Neural cell (in vitro differentiated cells): ENCODE measurements at regions not wholly inside any gene's neighbourhood (a gene's known extent, or its start where the extent isn't known, plus 50 kb on each side); places are given as distances from the start of the nearest gene placed in this dataset.

ENCODE experiments used
- EP300 ChIP-seq: fragments of 450-650 bp; conservative IDR thresholded peaks from 2 replicates; pipeline ENCODE4 v1.6.1; 2014; ENCODE audit warnings: antibody characterized with exemption, mild to moderate bottlenecking, moderate library complexity; ENCODE audit not compliant: poor library complexity, severe bottlenecking
- EZH2 ChIP-seq: fragments of 200-600, 300-800 bp; shearing (Covaris generic), sonication (generic); IDR thresholded peaks from 2 replicates; pipeline ENCODE4 v1.6.1; 2014; ENCODE audit warnings: antibody characterized with exemption, low read length, borderline replicate concordance, mild to moderate bottlenecking; ENCODE audit not compliant: insufficient read depth, poor library complexity, severe bottlenecking
- POLR2AphosphoS5 ChIP-seq: IDR thresholded peaks from 2 replicates; pipeline ENCODE4 v1.6.1; 2012
- RAD21 ChIP-seq: fragments of 450-650 bp; conservative IDR thresholded peaks from 2 replicates; pipeline ENCODE4 v1.6.1; 2014; ENCODE audit warnings: antibody characterized with exemption, mild to moderate bottlenecking, moderate library complexity
- TF ChIP-seq, protein P1 (sequence below): fragments of 450-650 bp; IDR thresholded peaks from 2 replicates; pipeline ENCODE4 v1.5.1; 2014; ENCODE audit warnings: antibody characterized with exemption, mild to moderate bottlenecking, moderate library complexity; ENCODE audit not compliant: poor library complexity, severe bottlenecking
- TF ChIP-seq, protein P2 (sequence below): IDR thresholded peaks from 2 replicates; pipeline ENCODE4 v1.6.1; 2012; ENCODE audit warnings: borderline replicate concordance

DNA sequence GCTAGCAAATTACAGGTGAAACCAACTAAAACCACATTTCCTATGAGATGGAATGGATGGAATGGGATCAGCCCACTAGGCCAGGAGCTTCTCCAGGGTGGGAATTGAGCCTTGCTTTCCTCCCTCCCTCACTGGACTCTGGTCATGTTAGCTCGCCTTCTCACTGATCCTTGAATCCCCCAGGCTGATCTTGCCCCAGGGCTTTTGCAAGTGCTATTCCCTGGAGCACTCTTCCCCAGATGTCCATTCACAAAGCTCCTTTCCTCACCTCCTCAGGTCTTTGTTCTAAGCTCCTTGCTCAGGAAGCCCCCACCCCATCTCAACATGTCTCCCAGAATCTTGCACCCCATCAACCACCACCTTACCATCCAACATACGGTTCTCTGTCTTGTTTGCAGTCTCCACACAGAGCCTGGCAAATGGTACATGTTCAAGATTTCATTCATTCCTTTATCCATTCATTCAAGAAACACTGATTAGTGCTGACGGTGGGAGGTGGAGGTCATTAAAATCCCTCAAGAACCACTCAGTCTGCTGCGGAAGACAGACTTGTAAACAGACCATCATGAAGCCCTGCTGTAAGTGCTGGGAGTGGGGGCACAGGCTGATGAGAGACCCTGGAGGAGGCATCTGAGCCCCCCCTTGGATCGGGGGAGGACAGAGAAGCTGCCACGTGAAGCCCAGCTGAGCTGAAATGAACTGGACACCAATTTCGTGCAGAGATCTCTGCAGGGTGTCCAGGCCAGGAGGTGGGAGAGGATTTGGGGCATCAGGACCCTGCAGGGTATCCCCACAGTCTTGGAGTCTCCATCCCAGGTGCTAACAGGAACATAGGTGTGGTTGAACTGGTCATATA, 141.7 kb downstream of the BARX1 start:
- TF ChIP-seq, protein P1, sequence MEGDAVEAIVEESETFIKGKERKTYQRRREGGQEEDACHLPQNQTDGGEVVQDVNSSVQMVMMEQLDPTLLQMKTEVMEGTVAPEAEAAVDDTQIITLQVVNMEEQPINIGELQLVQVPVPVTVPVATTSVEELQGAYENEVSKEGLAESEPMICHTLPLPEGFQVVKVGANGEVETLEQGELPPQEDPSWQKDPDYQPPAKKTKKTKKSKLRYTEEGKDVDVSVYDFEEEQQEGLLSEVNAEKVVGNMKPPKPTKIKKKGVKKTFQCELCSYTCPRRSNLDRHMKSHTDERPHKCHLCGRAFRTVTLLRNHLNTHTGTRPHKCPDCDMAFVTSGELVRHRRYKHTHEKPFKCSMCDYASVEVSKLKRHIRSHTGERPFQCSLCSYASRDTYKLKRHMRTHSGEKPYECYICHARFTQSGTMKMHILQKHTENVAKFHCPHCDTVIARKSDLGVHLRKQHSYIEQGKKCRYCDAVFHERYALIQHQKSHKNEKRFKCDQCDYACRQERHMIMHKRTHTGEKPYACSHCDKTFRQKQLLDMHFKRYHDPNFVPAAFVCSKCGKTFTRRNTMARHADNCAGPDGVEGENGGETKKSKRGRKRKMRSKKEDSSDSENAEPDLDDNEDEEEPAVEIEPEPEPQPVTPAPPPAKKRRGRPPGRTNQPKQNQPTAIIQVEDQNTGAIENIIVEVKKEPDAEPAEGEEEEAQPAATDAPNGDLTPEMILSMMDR = no peak
- TF ChIP-seq EZH2 = no peak
- TF ChIP-seq POLR2AphosphoS5 = no peak
- TF ChIP-seq, protein P2, sequence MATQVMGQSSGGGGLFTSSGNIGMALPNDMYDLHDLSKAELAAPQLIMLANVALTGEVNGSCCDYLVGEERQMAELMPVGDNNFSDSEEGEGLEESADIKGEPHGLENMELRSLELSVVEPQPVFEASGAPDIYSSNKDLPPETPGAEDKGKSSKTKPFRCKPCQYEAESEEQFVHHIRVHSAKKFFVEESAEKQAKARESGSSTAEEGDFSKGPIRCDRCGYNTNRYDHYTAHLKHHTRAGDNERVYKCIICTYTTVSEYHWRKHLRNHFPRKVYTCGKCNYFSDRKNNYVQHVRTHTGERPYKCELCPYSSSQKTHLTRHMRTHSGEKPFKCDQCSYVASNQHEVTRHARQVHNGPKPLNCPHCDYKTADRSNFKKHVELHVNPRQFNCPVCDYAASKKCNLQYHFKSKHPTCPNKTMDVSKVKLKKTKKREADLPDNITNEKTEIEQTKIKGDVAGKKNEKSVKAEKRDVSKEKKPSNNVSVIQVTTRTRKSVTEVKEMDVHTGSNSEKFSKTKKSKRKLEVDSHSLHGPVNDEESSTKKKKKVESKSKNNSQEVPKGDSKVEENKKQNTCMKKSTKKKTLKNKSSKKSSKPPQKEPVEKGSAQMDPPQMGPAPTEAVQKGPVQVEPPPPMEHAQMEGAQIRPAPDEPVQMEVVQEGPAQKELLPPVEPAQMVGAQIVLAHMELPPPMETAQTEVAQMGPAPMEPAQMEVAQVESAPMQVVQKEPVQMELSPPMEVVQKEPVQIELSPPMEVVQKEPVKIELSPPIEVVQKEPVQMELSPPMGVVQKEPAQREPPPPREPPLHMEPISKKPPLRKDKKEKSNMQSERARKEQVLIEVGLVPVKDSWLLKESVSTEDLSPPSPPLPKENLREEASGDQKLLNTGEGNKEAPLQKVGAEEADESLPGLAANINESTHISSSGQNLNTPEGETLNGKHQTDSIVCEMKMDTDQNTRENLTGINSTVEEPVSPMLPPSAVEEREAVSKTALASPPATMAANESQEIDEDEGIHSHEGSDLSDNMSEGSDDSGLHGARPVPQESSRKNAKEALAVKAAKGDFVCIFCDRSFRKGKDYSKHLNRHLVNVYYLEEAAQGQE = no peak
- no peak for TF ChIP-seq RAD21
- TF ChIP-seq EP300 = no peak
